Suppressor macrophage (primary cell): ENCODE measurements at regions not wholly inside any gene's neighbourhood (a gene's known extent, or its start where the extent isn't known, plus 50 kb on each side); places are given as distances from the start of the nearest gene placed in this dataset.
"Not testable (repeated sequence)": the region's sequence is repeated elsewhere in the genome, so short reads cannot be mapped to it uniquely, and the experiment has no call there.

Source experiments
- DNase-seq, 4 experiments: peaks; one replicate each; pipeline ENCODE4 v3.0.0-alpha.2; 2020 to 2022

- no peak for DNase-seq
These were observed 1245.5 kb downstream of the STIM2 start for GRCh38 chr4:28106155-28106554.

DNA sequence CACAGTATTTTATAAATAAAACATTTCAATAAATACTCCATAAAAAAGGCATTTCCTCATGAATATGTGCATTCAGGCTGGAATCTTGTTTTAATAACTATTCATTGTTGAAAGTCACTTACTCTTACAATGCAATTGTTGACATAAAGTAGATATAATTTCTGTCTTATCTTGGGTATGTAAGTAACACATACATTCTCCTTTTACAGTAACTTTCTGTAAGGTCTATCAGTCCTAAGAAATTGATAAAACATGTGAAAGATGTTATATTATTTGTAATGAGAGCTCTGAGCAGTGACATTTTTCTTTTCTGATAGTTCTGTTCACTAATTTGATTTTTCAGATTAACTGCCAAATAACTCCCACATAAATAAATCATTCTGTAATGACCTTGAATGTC, 1249.2 kb downstream of the STIM2 start:
- no peak for DNase-seq

GRCh38 chr4:28112691-28113335, 1252.2 kb downstream of the STIM2 start:
- not testable (repeated sequence) for DNase-seq

DNA sequence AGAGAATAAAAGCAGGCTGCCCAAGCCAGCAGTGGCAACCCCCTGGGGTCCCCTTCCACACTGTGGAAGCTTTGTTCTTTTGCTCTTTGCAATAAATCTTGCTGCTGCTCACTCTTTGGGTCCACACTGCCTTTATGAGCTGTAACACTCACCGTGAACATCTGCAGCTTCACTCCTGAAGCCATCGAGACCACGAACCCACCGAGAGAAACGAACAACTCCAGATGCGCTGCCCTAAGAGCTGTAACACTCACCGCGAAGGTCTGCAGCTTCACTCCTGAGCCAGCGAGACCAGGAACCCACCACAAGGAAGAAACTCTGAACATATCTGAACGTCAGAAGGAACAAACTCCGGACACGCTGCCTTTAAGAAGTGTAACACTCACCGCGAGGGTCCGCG, 1252.9 kb downstream of the STIM2 start:
- DNase-seq: not testable (repeated sequence)

DNA sequence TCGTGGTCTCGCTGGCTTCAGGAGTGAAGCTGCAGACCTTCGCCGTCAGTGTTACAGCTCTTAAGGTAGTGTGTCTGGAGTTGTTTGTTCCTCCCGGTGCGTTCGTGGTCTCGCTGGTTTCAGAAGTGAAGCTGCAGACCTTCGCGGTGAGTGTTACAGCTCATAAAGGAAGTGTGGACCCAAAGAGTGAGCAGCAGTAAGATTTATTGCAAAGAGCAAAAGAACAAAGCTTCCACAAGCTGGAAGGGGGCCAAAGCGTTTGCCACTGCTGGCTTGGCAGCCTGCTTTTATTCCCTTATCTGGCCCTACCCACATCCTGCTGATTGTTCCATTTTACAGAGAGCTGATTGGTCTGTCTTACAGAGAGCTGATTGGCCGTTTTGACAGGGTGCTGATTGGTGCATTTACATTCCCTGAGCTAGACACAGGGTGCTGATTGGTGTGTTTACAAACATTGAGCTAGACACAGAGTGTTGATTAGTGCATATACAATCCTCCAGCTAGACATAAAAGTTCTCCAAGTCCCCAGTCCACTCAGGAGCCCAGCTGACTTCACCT, 1256.0 kb downstream of the STIM2 start:
- not testable (repeated sequence) for DNase-seq

- DNase-seq: no peak
These were observed 1256.5 kb downstream of the STIM2 start for GRCh38 chr4:28117084-28117682.

- no peak for DNase-seq
These were observed 1285.5 kb downstream of the STIM2 start for GRCh38 chr4:28146191-28146590.

DNA sequence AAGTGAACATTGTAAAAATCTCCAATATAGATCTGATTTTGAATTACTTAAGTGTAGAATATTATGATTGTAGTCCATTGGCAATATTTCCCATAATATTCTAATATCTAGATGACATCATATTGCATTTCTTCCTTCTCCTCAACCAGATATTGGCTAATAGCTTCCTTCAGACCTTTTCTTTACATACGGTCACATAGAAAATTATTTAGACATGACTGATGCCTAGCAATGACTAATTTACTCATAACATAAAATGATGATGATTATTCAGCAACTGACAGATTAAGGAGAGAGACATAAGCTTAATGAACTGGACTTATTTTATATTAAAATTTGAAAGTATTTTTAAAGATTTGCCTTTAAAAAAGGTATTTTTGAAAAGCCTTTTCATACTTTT, 1287.6 kb downstream of the STIM2 start:
- no peak for DNase-seq

DNA sequence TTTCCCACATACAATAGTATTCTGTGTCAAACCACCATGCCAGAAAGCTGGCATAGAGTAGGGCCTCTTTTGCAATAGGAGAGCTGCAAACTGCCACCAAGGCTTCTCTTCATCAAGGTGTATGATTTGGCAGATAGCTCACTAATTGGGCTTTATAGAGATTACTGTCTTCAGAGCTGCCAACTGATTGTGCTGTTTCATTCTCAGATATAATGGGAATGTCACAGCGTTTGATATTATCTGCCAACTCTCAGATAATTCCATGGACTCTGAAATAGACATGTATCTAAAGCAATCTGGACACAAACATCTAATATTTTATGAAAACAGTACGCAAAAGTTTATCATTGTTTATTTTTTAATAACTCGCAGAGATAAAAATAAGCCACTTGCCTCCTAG, 1289.1 kb downstream of the STIM2 start:
- no peak for DNase-seq

- no peak for DNase-seq
These were observed 1290.7 kb downstream of the STIM2 start for GRCh38 chr4:28151314-28151713.

- no peak for DNase-seq
These were observed 1306.8 kb downstream of the STIM2 start for GRCh38 chr4:28167411-28167810.

- no peak for DNase-seq
These were observed 1316.3 kb downstream of the STIM2 start for GRCh38 chr4:28176942-28177341.

GRCh38 chr4:28177641-28178040, 1317.0 kb downstream of the STIM2 start:
- no peak for DNase-seq

DNA sequence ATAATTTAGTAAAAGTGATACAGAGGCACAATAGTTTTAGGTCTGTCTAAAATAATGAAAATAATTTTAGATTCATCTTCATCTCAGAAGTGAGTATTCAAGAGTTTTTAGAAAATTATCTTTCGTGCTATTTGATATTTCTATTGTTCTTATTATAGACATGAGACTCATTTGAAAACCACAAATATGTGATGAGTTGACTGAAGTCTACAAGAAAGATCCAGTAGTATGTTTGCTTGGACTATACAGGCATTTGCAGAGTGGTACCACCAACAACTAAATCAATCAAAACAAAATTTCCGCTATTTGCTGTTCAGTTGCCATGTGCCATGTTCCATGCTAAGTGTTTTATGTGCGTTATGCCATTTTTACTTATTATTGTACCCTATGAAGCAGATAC, 1318.5 kb downstream of the STIM2 start:
- DNase-seq: no peak

- DNase-seq: no peak
These were observed 1348.8 kb downstream of the STIM2 start for GRCh38 chr4:28209371-28209924.

DNA sequence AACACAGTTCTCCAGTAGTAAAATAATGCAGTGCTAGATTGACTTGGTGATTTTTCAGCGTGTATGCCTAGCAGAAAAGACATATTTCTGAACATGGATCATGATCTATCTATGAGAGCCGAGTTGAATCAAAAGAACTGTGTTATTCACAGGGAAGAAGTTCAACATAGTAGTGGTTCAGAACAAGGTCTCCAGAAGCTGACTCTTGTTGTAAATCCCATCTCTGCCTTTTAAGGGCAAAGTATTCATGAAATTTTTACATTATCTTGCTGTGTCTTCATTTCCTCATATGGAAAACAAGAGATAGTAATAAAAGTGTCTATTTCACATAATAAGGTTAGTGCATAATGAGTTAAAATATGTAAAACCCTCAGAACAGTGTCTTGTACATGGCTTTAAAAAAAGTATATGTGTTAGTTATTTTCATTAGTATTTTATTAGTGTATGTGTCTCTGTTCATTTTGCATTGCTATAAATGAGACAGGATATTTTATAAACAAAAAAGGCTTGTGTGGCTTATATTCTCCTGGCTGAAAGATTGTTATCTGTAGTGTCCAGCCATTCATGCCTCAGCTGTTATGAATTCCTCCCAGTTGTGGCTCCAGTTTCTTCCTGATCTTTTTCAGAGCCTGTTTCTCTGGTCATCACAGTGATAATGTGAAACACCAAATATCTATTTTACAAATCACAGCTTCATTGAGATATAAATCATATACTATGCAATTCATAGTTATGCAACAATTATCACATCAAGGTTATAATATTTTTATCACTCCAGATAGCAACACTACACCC, 1351.2 kb downstream of the STIM2 start:
- DNase-seq: no peak

DNA sequence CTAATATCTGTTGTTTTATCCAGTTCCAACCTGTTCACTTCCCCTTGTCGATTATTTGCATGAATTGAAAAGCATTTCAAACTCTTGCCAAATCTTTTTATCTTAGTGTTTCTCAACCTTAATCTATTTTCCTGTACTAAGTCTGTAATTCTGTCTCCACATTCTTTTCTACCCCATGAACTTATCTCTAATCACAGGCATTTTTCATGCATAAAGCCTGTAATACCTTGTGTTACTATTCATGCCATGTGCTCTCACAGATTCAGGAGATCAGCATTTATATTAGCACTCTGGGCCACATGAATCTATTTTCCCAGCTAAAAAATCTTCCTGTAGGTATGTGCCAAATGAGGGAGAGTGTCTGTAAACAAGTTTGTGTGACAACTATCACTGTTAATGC, 1360.9 kb downstream of the STIM2 start:
- no peak for DNase-seq

GRCh38 chr4:28225050-28225449, 1364.4 kb downstream of the STIM2 start:
- DNase-seq: no peak

- DNase-seq: no peak
These were observed 1365.2 kb downstream of the STIM2 start for GRCh38 chr4:28225689-28226353.

GRCh38 chr4:28226962-28227361, 1366.3 kb downstream of the STIM2 start:
- DNase-seq: no peak

DNA sequence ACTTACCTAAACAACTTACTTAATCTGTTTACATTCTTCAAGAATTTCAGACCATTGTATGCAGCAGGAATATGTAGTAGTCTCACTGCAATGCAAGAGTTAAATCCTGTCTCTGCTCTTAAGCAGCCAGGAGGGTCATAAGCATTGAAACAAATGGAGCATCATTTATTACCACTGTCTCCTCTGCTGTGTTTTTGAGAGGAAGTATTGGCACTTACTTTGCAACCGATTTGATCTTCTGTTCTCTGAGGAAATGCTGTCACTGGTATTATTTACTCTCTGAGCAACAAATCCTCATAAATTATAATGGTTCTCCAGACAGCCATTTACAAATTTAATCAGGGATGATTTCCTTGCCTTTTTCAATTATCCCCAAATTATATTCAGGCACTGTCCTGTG, 1367.1 kb downstream of the STIM2 start:
- no peak for DNase-seq

GRCh38 chr4:28228561-28229491, 1368.2 kb downstream of the STIM2 start:
- DNase-seq: no peak
